Renal cortex interstitium (tissue), 11 donors: ENCODE measurements at regions not wholly inside any gene's neighbourhood (a gene's known extent, or its start where the extent isn't known, plus 50 kb on each side); places are given as distances from the start of the nearest gene placed in this dataset.

Source experiments
- DNase-seq, 11 donors: peaks; one replicate each; pipeline ENCODE4 v3.0.0-alpha.2; 2013; ENCODE audit warnings: low read depth in 9 of 11, low spot score in 4 of 11; ENCODE audit errors: extremely low read depth in 1 of 11

DNA sequence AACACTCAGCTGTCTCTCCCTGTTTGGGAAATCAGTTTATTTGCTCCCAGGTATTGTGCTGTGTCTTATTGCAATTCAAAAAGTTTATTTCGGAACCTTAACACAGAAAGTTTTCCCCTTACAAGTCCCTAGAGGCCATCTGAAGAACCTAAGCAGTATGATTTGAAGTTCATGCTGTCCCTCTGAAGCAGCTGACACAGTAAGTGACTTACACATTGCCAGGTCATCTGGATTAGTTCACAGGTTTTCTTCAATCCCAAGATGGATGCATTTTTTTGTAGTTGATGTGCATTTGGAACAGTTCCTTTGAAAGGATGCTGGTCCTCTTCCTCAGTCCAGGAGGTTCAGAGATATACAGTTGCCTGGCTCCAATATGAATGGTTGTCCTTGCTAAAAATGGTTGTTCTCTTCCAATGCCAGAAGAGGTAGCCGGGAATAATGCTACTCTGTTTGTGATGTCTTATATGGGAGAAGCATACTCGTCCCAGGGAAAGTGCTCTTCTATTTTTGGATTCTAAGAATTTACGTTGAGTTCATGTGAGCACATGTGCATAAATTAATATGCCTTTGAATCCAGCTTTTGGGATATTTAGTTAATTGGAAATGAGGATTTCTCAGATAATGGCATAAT, 183.5 kb upstream of the PHYHIPL start:
- no peak for DNase-seq

DNA sequence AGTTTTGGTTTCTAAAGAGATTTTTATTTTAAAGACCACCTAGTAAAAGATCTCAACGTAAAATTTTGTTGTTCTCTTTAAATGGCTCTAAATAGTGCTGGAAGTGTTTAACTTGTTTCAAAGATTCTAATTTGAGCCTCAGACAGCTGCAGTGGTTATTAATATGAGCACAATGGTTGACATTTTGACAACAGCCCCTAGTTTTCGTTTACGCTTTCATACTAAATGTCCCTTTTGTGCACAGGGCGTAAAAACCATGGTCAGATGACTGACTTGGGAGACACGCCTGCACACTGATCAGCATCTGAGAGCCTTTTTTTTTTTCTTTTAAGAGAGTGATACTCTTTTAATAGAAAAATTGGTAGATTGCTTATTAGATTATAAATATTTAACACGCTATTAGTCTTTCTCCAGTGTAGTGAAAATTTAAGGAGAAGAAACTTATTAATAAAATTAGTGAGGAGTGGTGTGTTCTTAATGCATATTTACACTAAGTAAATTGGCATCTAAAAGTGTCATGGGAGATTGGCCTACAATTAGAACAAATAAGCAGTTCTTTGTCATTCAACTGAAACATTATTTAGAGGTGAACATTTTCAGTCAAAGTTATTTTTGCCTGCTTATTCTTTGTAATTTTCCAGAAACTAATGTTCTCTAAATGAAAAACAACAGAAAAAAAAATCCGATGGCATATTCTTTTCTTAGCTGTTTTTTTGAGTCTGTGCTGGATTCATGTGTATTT, 182.8 kb upstream of the PHYHIPL start:
- no peak for DNase-seq

DNA sequence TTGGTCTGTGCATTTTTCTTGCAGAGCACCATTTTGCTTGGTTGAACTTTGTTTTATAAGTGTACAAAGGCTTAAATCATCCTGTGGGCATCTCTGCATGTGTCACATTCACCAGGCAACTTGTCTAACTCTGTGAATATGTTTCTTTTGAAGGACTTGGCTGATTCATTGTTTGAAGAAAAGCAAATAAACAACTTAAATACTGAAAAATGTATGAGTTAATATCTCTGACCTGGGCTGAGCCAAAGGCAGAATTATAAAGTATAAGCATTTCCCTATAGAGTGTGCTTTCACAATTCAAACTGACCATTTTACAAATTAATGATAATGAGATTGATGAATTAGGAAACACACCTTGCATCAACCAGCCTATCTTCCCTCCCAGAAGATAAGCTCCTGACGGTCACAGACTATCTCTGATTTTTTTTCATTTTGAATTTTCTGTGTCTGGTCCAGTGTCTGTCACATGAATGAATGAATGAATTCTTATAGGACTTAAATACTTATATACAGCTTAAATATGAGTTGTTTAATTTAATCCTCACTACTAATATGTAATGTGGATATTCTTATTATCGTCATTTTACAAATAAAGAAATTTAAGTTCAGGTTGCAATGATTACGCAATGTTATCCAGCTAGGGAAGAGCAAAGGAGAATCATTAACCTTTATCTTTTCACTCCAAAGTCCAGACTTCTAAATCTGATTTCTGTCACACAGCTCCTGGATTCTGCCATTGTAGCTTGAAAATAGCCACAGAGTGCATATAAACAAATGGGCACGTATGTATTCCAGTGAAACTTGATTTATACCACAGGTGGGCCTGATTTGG, 182.0 kb upstream of the PHYHIPL start:
- no peak for DNase-seq

DNA sequence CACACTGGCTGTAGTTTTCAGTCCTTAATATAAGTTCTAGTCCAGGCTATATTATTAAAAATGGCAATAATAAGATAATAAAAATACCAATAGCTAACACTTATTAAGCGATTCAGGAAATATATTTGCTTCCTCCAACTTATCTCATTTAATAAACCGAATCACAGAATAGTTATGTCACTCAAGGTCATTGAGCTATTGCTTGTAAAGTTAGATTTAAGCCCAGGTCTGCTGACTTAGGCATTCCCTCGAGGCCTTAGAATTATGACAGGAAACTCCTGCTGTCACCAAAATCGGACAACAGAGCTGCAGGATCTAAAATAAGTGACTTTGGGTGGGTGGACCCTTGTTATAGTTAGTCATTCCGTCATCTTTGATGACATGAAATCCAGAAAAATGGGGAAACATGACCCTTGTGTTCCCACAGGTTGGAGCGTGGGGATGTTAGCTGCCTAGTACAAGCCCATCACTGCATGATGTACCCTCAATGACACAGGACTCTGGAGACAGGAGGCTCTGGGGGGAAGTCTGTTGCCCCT, 181.3 kb upstream of the PHYHIPL start:
- no peak for DNase-seq

DNA sequence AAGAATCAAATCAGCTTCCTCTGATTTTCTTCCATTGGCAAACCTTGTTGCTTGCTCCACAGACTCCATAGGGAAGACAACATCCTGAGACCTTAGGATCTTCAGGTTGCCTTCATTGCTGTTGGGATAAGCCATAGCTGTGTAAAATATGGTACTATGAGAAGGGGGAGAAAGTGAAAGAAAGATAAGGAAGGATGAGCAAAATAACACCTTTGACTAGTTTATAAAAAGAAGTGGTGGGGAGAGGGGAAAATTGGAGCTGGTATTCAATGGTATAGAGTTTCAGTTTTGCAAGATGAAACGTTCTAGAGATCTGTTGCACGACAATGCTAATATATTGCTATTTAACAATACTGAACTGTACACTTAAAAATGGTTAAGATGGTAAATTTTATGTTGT, 180.4 kb upstream of the PHYHIPL start:
- DNase-seq = no peak

DNA sequence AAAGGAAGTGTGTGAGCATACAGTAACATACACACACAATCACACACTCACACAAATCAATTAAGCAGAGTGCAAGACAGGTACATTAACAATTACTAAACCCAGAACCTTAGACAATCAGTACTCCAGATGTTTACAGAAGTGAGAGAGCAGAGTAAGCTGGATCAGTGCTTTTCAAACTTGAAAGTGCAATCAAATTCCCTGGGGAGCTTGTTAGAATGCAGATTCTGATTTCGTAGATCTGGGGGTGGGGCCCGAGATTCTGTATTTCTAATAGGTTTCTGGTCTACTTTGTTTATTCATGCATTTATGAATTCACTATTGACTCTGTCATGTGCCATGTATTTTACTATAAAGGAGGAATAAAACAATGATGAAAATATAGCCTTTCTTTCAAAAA, 179.6 kb upstream of the PHYHIPL start:
- no peak for DNase-seq

DNA sequence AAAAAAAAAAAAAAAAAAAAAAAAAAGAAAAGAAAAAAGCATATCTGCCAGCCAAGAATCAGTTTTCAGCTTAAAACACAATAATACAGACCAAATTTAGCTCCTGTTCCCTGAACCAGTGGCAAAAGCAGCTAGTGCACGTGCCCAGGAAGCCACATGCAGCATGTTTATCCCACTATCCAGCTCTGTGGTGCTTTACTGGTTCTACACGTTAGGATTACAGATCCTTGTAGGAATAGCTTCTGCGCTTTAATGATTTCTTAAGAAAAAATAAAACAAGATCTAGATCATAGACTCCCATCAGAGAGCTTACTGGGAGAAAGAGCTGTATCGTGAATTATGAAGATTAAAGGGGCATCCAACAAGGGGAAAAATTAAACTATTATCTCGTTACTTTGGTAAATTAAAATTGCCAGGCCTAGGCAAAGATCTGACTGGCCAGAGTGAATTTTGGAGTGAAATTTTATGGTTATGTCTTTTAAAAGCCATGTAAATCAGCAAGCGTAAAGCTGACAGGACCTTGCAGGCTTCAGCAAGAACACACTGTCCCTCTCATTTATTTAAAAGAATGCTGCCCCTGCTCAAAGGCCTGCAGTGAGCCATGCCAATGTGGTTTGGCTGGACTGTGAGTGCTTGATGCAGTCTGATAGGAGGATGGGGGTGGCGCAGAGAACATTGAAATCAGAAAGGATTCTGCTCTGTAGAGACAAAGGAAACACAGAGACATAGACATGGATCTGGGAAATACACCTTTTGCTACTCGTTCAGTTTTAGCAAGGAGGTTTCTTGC, 177.3 kb upstream of the PHYHIPL start:
- no peak for DNase-seq

DNA sequence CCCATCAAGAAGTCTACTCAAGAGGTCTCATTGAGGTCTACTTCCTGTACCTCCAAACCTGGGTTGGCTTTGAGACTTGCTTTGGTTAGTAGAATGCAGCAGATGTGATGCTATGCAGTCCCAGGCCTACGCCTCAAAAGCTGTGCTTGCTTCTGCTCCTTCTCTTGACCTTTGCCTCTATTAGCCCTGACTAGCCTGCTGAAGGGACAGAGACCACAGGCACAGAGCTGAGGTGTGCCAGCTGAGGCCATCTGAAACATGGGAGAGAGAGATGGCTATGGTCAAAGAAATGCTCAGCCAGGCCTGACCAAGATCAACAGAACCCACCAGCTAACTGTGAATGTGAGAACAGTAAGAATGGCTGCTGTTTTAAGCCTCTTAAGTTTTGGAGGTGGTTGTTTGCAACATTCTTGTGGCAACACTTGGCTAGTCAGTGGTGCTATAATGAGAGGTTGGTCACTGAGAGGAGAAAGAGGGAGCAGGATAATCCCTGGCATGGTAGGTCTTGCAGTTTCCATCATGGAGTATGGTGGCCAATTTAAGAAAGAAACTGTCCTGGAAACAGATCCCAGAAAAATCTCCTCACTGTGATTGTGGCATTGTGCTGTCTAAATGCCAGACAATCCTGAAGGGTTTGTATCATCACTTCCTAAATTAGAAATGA, 176.1 kb upstream of the PHYHIPL start:
- no peak for DNase-seq

DNA sequence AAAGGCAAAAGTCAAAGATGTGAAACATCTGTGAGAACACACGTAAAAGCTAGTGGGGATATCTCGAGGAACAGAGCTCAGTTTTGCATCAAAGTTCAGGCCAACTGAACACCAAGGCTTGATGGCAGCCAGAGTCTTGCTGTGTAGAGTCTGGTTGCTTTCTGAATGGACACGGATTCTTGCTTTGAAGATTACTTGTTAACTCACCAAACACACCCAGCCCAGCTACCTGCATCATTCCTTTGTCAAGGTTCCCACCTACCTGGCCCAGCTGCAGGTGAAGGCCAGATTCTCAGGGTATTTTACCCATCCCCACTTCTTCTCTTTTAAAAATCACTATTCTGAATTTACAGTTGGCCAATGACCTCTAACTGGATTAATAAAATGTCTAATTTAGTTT, 174.4 kb upstream of the PHYHIPL start:
- DNase-seq = no peak

DNA sequence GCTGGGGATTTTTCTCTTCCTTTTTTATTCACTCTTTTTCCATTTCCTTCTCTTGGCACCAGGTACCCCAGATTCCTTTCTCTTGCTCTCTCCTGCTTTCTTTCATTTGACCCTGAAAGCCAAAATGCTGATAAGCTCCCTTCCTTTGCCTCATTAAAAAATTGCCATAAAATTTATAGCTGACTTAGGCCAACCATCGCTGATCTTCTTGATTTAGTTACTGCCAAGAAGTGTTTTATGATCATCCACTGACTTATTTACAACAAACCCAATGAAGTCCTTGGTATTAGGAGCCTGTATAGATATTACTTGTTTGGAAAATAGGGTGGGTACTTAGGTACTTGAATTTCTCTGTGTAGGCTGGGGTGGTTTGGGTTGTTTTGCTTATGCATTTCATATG, 173.2 kb upstream of the PHYHIPL start:
- DNase-seq = no peak

DNA sequence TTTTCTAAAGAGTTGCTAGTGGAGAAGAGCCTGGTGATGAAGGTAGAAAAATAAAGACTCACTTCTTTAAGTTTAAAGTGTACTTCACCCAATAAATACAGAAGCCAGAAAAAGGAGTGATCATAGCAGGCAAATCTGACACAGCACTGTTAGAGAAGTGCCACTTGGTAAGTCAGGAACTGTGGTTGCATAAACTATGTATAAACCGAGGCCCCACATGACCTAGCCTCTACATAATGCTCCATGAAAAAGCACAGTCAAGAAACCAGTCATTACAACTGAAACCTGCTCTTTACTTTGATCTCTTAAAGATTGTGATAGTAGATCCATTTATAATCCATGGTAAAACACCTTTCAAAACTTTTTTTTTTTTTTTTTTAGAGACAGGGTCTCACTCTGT, 172.1 kb upstream of the PHYHIPL start:
- no peak for DNase-seq

DNA sequence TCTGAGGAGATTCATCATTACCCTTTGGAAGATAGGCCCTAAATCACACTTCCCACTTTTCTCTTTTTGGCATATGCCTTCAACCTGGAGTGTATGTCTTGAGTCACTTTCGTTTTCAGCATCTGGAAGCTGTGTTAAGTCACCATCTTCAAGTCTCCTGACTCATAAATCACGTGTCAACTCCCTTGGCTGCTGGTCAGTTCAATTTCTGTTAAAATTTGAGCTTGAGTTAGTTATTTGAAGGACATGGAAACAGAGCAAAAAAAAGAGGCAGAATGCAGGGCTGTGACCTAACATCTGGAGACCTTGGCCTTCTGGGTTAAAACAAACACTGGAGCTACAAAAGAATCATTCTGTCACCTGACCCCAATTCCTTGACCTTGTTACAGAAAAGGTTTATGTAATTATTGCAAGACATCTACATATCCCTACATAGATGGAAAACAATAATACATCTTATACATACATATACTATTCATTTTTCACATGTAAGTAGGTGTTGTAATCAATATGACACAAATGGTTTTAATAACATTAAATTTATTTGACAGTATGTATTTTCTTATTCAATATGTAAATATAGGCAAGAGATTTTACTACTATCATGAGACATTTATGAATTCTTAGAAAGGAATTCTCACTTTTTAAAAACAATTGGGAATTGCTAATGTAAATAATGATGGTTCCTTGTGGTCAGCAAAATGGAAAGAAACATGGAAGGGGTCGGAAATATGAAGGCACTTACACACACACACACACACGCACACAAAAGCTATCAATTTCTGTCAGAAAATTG, 169.7 kb upstream of the PHYHIPL start:
- DNase-seq = peak in 2 of 11 donors; percentile 7 to 33

DNA sequence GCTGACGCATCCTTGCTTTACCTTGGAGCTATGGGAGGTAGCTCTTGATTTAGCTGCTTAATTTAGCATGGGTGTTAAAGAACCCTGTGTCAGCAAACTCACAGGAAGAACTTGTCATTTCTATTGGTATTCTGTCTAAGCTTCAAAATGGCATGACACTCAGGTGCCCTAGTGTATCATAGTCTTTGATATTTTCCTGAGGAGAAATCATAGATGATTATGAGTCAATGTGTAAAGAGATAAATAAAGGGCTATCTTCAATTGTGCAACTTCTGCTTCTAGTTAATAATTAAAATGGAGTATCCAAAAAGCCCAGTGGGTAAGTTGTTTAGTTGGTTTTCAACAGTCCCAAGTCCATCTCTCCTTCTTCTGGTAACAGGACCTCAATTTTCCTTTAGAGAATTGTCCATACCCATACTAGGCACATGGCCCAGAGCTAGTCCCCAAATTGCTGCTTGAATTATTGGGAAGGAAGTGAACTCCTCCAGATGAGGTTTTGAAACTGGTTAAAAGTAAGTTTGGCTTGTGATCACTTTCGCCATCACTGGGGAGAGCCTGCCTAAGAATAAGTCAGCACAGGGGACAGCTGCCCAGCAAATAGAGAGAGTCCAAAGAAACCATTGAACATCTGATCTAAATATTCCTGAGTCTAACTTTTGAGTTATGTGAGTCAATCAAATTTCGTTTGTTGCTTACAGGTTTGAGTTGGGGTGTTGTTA, 169.0 kb upstream of the PHYHIPL start:
- no peak for DNase-seq

DNA sequence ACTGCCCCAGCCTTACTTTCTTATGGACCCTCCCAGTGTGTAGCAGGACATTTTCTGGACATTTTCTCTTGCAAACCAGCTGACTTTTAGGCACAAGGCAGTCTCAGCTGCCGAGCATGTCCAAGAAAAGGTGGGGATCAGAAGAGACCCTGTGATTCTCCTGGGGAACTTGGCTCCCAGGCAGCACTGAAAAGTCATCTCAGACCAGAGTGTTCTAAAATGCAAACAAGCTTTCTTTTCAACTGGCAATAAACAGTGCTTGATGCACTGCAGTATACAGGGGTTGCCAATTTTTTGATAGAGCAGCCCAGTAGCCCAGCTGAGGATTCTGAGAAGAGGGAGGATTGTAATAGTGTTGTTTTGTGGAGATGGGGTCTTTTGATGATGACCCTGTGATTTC, 168.0 kb upstream of the PHYHIPL start:
- DNase-seq = no peak

DNA sequence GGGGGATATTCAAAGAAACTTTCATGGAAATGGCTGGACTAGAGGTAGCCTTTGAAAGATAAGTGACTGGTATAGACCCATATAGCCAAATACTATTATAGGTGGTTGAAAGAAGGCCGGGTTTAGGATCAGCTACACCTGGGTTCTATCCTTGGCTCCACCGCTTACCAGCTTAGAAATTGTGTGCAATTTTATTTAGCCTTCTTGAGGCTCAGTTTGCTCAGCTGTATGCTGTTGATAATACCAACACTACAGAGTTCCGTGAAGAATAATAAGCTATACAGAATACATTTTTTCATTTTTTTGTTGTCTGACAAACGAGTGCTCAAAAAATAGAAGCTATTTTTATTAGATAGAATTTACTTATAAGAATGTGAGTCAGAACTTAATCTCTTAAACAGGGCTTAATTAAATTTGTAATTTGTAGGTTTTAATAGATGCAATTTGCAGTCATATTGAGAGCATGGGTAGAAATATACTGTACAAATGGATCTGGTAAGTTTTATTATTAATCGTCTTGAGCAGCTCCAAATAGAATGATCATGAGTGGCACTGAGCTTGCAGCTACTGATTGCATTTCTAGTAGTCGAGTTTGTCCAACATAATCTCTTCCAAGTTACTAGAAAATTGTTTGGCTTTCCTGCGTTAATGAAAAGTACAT, 164.3 kb upstream of the PHYHIPL start:
- no peak for DNase-seq

DNA sequence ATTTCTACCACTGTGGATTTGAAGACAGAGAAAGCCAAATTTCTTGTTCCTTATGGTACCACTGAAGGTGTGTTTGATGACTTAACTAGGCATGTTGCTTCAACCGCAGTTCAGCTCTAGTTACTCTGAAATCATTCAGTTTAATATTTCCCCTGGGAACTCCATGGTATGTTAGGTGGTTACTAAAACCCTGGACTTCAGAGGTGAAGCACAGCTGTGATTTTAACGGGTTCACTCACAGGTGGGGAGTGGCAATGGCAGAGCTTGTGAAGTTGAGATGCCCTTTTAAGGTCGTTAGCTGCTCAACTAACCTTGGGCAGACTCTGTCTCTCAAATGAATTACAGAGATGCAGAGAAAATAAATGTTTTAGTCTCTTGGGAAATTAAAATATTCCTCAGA, 163.6 kb upstream of the PHYHIPL start:
- DNase-seq = no peak

DNA sequence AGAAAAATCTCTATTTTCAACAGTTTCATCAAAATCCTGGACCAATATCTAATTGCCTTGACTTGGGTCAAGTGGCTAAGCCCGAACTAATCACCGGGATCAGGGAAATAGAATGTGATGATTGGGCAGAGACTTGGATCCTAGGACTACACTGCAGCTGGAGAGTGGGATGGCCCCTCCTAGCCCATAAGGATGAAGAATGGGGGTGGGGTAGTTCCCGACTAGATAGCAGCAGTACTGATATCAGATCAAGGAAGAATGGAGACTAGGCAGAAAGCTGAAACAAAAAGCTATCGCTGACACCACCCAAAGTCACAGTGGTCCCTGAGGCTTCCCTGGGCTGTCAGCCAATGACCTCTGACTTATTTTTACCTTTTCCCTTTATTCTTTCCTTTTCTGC, 160.4 kb upstream of the PHYHIPL start:
- DNase-seq = no peak
